SK-N-SH (cell line): ENCODE measurements at regions not wholly inside any gene's neighbourhood (a gene's known extent, or its start where the extent isn't known, plus 50 kb on each side); places are given as distances from the start of the nearest gene placed in this dataset.

ENCODE experiments used
- CTCF ChIA-PET: fragments of 300-600, 350-600 bp; formaldehyde crosslinking; extraction: SDS; loops from one replicate; lab custom pipeline; 2021; lab: Yijun Ruan, JAX
- POLR2A ChIA-PET: fragments of 350-600 bp; sonication (Branson Sonifier 250); formaldehyde crosslinking; extraction: SDS; loops from one replicate; lab custom pipeline; 2020; ENCODE audit warnings: antibody characterized with exemption, inconsistent platforms; lab: Yijun Ruan, JAX
- DNase-seq: peaks from one replicate; pipeline ENCODE4 v3.0.0; 2012
- H2AFZ ChIP-seq: fragments of 200-600 bp; sonication (generic); 2 replicates; pipeline ENCODE4 v1.8.1; 2016; ENCODE audit warnings: antibody characterized with exemption, mild to moderate bottlenecking, low read depth
- H3F3A ChIP-seq: fragments of 200-600 bp; sonication (generic); replicated peaks from 2 replicates; pipeline ENCODE3; 2016; ENCODE audit warnings: antibody characterized with exemption, mild to moderate bottlenecking; ENCODE audit not compliant: insufficient read depth
- H3K27ac ChIP-seq, 2 experiments: fragments of 200-500 bp in 1 of 2; fragments of 200-600 bp in 1 of 2; sonication (Bioruptor generic) in 1 of 2; sonication (generic), shearing (Covaris generic) in 1 of 2; 2 replicates each; pipeline versions ENCODE4 v1.5.1 to v1.6.1; 2014 to 2016; ENCODE audit warnings: low read depth in 2 of 2, inconsistent platforms in 1 of 2, low read length in 1 of 2, mild to moderate bottlenecking in 1 of 2, mixed read lengths in 1 of 2
- H3K27me3 ChIP-seq: fragments of 200-600 bp; sonication (generic), shearing (Covaris generic); 2 replicates; pipeline ENCODE4 v1.6.1; 2016; ENCODE audit warnings: mixed run types; ENCODE audit not compliant: insufficient read depth
- H3K36me3 ChIP-seq, 2 experiments: fragments of 200-500 bp in 1 of 2; fragments of 200-600 bp in 1 of 2; sonication (Bioruptor generic) in 1 of 2; sonication (generic) in 1 of 2; replicated peaks in 1 of 2; 2 replicates each; pipeline versions ENCODE3 to v1.5.1; 2014 to 2016; ENCODE audit warnings: low read length in 1 of 2, mild to moderate bottlenecking in 1 of 2; ENCODE audit not compliant: insufficient read depth in 2 of 2, control insufficient read depth in 1 of 2
- H3K4me1 ChIP-seq, 2 experiments: fragments of 200-500 bp in 1 of 2; fragments of 200-600 bp in 1 of 2; sonication (Bioruptor generic) in 1 of 2; sonication (generic), shearing (Covaris generic) in 1 of 2; 2 replicates each; pipeline versions ENCODE4 v1.5.1 to v1.6.1; 2014 to 2016; ENCODE audit warnings: low read depth in 1 of 2, low read length in 1 of 2, mixed run types in 1 of 2; ENCODE audit not compliant: insufficient read depth in 2 of 2, control insufficient read depth in 1 of 2
- H3K4me2 ChIP-seq: fragments of 200-600 bp; sonication (generic), shearing (Covaris generic); 2 replicates; pipeline ENCODE4 v1.6.1; 2017; ENCODE audit warnings: mixed run types
- H3K4me3 ChIP-seq, 2 experiments: fragments of 200-500 bp in 1 of 2; fragments of 200-600 bp in 1 of 2; sonication (Bioruptor generic) in 1 of 2; sonication (generic), shearing (Covaris generic) in 1 of 2; 2 replicates each; pipeline versions ENCODE4 v1.5.1 to v1.8.1; 2014 to 2016; ENCODE audit warnings: low read depth in 2 of 2, inconsistent platforms in 1 of 2, low read length in 1 of 2, mild to moderate bottlenecking in 1 of 2, mixed read lengths in 1 of 2, moderate library complexity in 1 of 2
- H3K79me2 ChIP-seq: fragments of 200-600 bp; sonication (generic); 2 replicates; pipeline ENCODE4 v1.8.1; 2017; ENCODE audit warnings: mild to moderate bottlenecking; ENCODE audit not compliant: insufficient read depth
- H3K9ac ChIP-seq: fragments of 200-600 bp; sonication (generic); 2 replicates; pipeline ENCODE4 v1.6.1; 2017; ENCODE audit warnings: mixed run types
- H3K9me2 ChIP-seq: fragments of 200-600 bp; sonication (generic); 2 replicates; pipeline ENCODE4 v1.6.1; 2017; ENCODE audit warnings: mixed run types
- H3K9me3 ChIP-seq: fragments of 200-600 bp; sonication (generic); 2 replicates; pipeline ENCODE4 v1.6.1; 2017; ENCODE audit warnings: mixed run types, mild to moderate bottlenecking, moderate library complexity
- H4K20me1 ChIP-seq: fragments of 200-600 bp; sonication (generic); 2 replicates; pipeline ENCODE4 v1.6.1; 2017; ENCODE audit warnings: mild to moderate bottlenecking, mixed run types; ENCODE audit not compliant: insufficient read depth
- CHD2 ChIP-seq: fragments of 150-350 bp; IDR thresholded peaks from 2 replicates; pipeline ENCODE4 v1.6.1; 2018; ENCODE audit warnings: low read length; ENCODE audit not compliant: partially characterized antibody
- ELF1 ChIP-seq: IDR thresholded peaks from 2 replicates; pipeline ENCODE4 v1.4.0; 2012
- EZH2phosphoT487 ChIP-seq: fragments of 200-600 bp; sonication (generic); IDR thresholded peaks from 2 replicates; pipeline ENCODE4 v1.6.1; 2017; ENCODE audit warnings: low read depth, mixed run types, mild to moderate bottlenecking, antibody characterized with exemption, moderate library complexity, borderline replicate concordance
- FOXJ3 ChIP-seq: sonication (generic); formaldehyde crosslinking; IDR thresholded peaks from 2 replicates; pipeline ENCODE4 v1.5.1; 2020; ENCODE audit warnings: mild to moderate bottlenecking, missing genetic modification reagents
- MEF2A ChIP-seq: IDR thresholded peaks from 2 replicates; pipeline ENCODE4 v1.4.0; 2012; ENCODE audit warnings: low read depth, borderline replicate concordance
- MXI1 ChIP-seq: IDR thresholded peaks from 2 replicates; pipeline ENCODE4 v1.6.1; 2012; ENCODE audit warnings: mild to moderate bottlenecking, low read depth, low read length, improper control_type of control experiment
- NFIC ChIP-seq: IDR thresholded peaks from 2 replicates; pipeline ENCODE4 v1.4.0; 2012; ENCODE audit warnings: borderline replicate concordance
- POLR2AphosphoS5 ChIP-seq: IDR thresholded peaks from 2 replicates; pipeline ENCODE4 v1.6.1; 2012; ENCODE audit warnings: low read depth, low read length
- REST ChIP-seq: IDR thresholded peaks from 2 replicates; pipeline ENCODE4 v1.6.1; 2012; ENCODE audit warnings: mild to moderate bottlenecking, low read depth, low read length, moderate library complexity
- RFX5 ChIP-seq: IDR thresholded peaks from 2 replicates; pipeline ENCODE4 v1.6.1; 2012; ENCODE audit warnings: mild to moderate bottlenecking, improper control_type of control experiment, low read length
- SMC3 ChIP-seq: IDR thresholded peaks from 2 replicates; pipeline ENCODE4 v1.6.1; 2012; ENCODE audit warnings: low read depth, low read length, improper control_type of control experiment
- TAF1 ChIP-seq: IDR thresholded peaks from 2 replicates; pipeline ENCODE4 v1.6.1; 2012; ENCODE audit warnings: low read depth, mild to moderate bottlenecking, low read length, moderate library complexity, borderline replicate concordance
- TCF12 ChIP-seq: IDR thresholded peaks from 2 replicates; pipeline ENCODE4 v1.4.0; 2012
- YY1 ChIP-seq: IDR thresholded peaks from 2 replicates; pipeline ENCODE4 v1.4.0; 2012; ENCODE audit warnings: low read depth, mild to moderate bottlenecking
- WGBS: methylation state at CpG from one replicate; pipeline ENCODE4 v1.1.6; 2017; ENCODE audit warnings: low lambda C conversion rate; 5-methylcytosine and 5-hydroxymethylcytosine counted together
- TF ChIP-seq, protein P1 (sequence below): IDR thresholded peaks from 2 replicates; pipeline ENCODE4; 2012
- TF ChIP-seq, protein P2 (sequence below): IDR thresholded peaks from 2 replicates; pipeline ENCODE4 v1.4.0; 2012; ENCODE audit warnings: low read depth, borderline replicate concordance
- TF ChIP-seq, protein P3 (sequence below): fragments of 150-350 bp; IDR thresholded peaks from 2 replicates; pipeline ENCODE4 v1.6.1; 2017; ENCODE audit warnings: antibody characterized with exemption, low read length, low read depth, borderline replicate concordance
- TF ChIP-seq, protein P4 (sequence below): IDR thresholded peaks from 2 replicates; pipeline ENCODE4 v1.4.0; 2012; ENCODE audit warnings: low read depth, borderline replicate concordance
- TF ChIP-seq, protein P5 (sequence below): fragments of 150-350 bp; IDR thresholded peaks from 2 replicates; pipeline ENCODE4 v1.6.1; 2016; ENCODE audit warnings: mild to moderate bottlenecking, low read depth, low read length

- no peak overlapping the region for H3K4me3 ChIP-seq
- H3K9me3 ChIP-seq: no peaks in the 10 kb centered on the region
- TF ChIP-seq RFX5 (no peak), ELF1 (no peak), MEF2A (no peak), MXI1 (no peak), POLR2AphosphoS5 (no peak), TCF12 (no peak), REST (no peak), YY1 (no peak), TAF1 (no peak), NFIC (no peak), CHD2 (no peak), EZH2phosphoT487 (no peak), SMC3 (no peak), FOXJ3 (CRISPR knock-in tag) (no peak)
- TF ChIP-seq, protein P1, sequence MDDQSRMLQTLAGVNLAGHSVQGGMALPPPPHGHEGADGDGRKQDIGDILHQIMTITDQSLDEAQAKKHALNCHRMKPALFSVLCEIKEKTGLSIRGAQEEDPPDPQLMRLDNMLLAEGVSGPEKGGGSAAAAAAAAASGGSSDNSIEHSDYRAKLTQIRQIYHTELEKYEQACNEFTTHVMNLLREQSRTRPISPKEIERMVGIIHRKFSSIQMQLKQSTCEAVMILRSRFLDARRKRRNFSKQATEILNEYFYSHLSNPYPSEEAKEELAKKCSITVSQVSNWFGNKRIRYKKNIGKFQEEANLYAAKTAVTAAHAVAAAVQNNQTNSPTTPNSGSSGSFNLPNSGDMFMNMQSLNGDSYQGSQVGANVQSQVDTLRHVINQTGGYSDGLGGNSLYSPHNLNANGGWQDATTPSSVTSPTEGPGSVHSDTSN: no peak
- TF ChIP-seq, protein P2, sequence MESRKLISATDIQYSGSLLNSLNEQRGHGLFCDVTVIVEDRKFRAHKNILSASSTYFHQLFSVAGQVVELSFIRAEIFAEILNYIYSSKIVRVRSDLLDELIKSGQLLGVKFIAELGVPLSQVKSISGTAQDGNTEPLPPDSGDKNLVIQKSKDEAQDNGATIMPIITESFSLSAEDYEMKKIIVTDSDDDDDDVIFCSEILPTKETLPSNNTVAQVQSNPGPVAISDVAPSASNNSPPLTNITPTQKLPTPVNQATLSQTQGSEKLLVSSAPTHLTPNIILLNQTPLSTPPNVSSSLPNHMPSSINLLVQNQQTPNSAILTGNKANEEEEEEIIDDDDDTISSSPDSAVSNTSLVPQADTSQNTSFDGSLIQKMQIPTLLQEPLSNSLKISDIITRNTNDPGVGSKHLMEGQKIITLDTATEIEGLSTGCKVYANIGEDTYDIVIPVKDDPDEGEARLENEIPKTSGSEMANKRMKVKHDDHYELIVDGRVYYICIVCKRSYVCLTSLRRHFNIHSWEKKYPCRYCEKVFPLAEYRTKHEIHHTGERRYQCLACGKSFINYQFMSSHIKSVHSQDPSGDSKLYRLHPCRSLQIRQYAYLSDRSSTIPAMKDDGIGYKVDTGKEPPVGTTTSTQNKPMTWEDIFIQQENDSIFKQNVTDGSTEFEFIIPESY: no peak
- TF ChIP-seq, protein P3, sequence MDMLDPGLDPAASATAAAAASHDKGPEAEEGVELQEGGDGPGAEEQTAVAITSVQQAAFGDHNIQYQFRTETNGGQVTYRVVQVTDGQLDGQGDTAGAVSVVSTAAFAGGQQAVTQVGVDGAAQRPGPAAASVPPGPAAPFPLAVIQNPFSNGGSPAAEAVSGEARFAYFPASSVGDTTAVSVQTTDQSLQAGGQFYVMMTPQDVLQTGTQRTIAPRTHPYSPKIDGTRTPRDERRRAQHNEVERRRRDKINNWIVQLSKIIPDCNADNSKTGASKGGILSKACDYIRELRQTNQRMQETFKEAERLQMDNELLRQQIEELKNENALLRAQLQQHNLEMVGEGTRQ: no peak
- TF ChIP-seq, protein P4, sequence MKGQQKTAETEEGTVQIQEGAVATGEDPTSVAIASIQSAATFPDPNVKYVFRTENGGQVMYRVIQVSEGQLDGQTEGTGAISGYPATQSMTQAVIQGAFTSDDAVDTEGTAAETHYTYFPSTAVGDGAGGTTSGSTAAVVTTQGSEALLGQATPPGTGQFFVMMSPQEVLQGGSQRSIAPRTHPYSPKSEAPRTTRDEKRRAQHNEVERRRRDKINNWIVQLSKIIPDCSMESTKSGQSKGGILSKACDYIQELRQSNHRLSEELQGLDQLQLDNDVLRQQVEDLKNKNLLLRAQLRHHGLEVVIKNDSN: no peak
- TF ChIP-seq, protein P5, sequence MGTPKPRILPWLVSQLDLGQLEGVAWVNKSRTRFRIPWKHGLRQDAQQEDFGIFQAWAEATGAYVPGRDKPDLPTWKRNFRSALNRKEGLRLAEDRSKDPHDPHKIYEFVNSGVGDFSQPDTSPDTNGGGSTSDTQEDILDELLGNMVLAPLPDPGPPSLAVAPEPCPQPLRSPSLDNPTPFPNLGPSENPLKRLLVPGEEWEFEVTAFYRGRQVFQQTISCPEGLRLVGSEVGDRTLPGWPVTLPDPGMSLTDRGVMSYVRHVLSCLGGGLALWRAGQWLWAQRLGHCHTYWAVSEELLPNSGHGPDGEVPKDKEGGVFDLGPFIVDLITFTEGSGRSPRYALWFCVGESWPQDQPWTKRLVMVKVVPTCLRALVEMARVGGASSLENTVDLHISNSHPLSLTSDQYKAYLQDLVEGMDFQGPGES: no peak
- 8% methylated on average over 2 of the region's 2 CpGs for WGBS
- ChIA-PET CTCF (no interaction called here), POLR2A (no interaction called here)
- no peak for DNase-seq
- H3K9ac ChIP-seq: no peak overlapping the region
- no peaks in the 10 kb centered on the region for H3K9me2 ChIP-seq
- no peak overlapping the region for H3K27ac ChIP-seq
- no peak overlapping the region for H2AFZ ChIP-seq
- H3K4me2 ChIP-seq: no peak overlapping the region
- no peaks in the 10 kb centered on the region for H3K4me1 ChIP-seq
- H3K27me3 ChIP-seq: no peaks in the 10 kb centered on the region
- no peaks in the 10 kb centered on the region for H3F3A ChIP-seq
- no peaks in the 10 kb centered on the region for H3K79me2 ChIP-seq
- H3K36me3 ChIP-seq: no peaks in the 10 kb centered on the region
- no peaks in the 10 kb centered on the region for H4K20me1 ChIP-seq
Measured at GRCh38 chrX:122188751-122189150, 995.3 kb upstream of the GRIA3 start.
